OCI-LY1 (cell line): ENCODE measurements at regions not wholly inside any gene's neighbourhood (a gene's known extent, or its start where the extent isn't known, plus 50 kb on each side); places are given as distances from the start of the nearest gene placed in this dataset.

Experiments used
- H2AFZ ChIP-seq: fragments of 200-600 bp; sonication (generic), shearing (Covaris generic); 2 replicates; pipeline ENCODE4 v1.6.0; 2014; ENCODE audit warnings: antibody characterized with exemption, mild to moderate bottlenecking, low read length
- H3F3A ChIP-seq: fragments of 200-600 bp; sonication (generic), shearing (Covaris generic); 2 replicates; pipeline ENCODE4 v1.6.0; 2014; ENCODE audit warnings: mild to moderate bottlenecking, antibody characterized with exemption, low read length, moderate library complexity; ENCODE audit not compliant: insufficient read depth
- H3K27ac ChIP-seq: fragments of 200-600 bp; sonication (generic); 2 replicates; pipeline ENCODE4 v1.5.1; 2014; ENCODE audit warnings: low read length, mixed run types, mild to moderate bottlenecking, low read depth; ENCODE audit not compliant: poor library complexity, severe bottlenecking
- H3K27me3 ChIP-seq: fragments of 200-600 bp; sonication (generic); 2 replicates; pipeline ENCODE4 v1.6.0; 2014; ENCODE audit warnings: antibody characterized with exemption, mild to moderate bottlenecking, low read length, moderate library complexity; ENCODE audit not compliant: insufficient read depth
- H3K36me3 ChIP-seq: fragments of 200-600 bp; sonication (generic); 2 replicates; pipeline ENCODE4 v1.6.1; 2014; ENCODE audit warnings: mild to moderate bottlenecking, antibody characterized with exemption, low read length, moderate library complexity, mixed read lengths; ENCODE audit not compliant: insufficient read depth
- H3K4me1 ChIP-seq: fragments of 200-600 bp; sonication (generic); 2 replicates; pipeline ENCODE4 v1.5.1; 2014; ENCODE audit warnings: mild to moderate bottlenecking, low read length, moderate library complexity; ENCODE audit not compliant: insufficient read depth, severe bottlenecking
- H3K4me2 ChIP-seq: fragments of 200-600 bp; sonication (generic), shearing (Covaris generic); 2 replicates; pipeline ENCODE4 v1.6.1; 2014; ENCODE audit warnings: low read length
- H3K4me3 ChIP-seq: fragments of 200-600 bp; sonication (generic); 2 replicates; pipeline ENCODE4 v1.5.1; 2014; ENCODE audit warnings: low read length, low read depth, mild to moderate bottlenecking, mixed read lengths; ENCODE audit not compliant: poor library complexity, severe bottlenecking
- H3K79me2 ChIP-seq: fragments of 200-600 bp; shearing (Covaris generic); 2 replicates; pipeline ENCODE4 v1.6.1; 2016; ENCODE audit warnings: mixed run types, low read length, mixed read lengths; ENCODE audit not compliant: insufficient read depth
- H3K9ac ChIP-seq: fragments of 200-600 bp; sonication (generic), shearing (Covaris generic); 2 replicates; pipeline ENCODE4 v1.6.1; 2014; ENCODE audit warnings: mild to moderate bottlenecking, low read length, mixed read lengths
- H3K9me2 ChIP-seq: fragments of 200-600 bp; sonication (generic), shearing (Covaris generic); 2 replicates; pipeline ENCODE4 v1.6.1; 2014; ENCODE audit warnings: low read depth, mild to moderate bottlenecking, low read length, mixed read lengths
- H3K9me3 ChIP-seq: fragments of 200-600 bp; shearing (Covaris generic); 2 replicates; pipeline ENCODE4 v1.6.1; 2014; ENCODE audit warnings: low read length, mixed read lengths
- H4K20me1 ChIP-seq: fragments of 200-600 bp; sonication (generic), shearing (Covaris generic); 2 replicates; pipeline ENCODE4 v1.6.0; 2016; ENCODE audit warnings: mild to moderate bottlenecking, low read length; ENCODE audit not compliant: insufficient read depth
- EZH2 ChIP-seq: fragments of 200-600 bp; sonication (generic), shearing (Covaris generic); IDR thresholded peaks from 2 replicates; pipeline ENCODE4 v1.8.0; 2017; ENCODE audit warnings: borderline replicate concordance, mixed run types, mild to moderate bottlenecking, antibody characterized with exemption, low read length, moderate library complexity, mixed read lengths
- TF ChIP-seq, protein P1 (sequence below): fragments of 200-600 bp; sonication (generic), shearing (Covaris generic); IDR thresholded peaks from 2 replicates; pipeline ENCODE4 v1.5.1; 2017; ENCODE audit warnings: mild to moderate bottlenecking, antibody characterized with exemption, low read length, moderate library complexity, mixed read lengths

DNA sequence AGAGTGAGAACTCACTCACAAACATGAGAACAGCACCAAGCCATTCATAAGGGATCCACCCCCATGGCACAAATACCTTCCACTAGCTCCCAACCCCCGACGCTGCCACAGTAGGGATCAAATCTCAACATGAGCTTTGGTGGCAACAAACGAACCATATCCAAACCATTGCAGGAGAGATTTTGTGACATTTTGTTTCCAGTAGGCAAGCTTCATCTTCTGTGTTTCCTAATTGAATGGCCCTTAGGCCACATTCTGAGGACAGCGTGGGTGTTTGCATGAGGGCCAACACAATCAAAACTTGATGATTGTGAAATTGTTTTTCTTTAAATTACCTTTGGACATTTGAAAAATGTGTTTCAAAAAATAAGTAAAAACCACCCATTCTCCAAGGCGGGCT lies 102.6 kb upstream of the LNX1 start:
- no peak overlapping the region for H2AFZ ChIP-seq
- H3K9ac ChIP-seq, result no peak overlapping the region
- no peaks in the 10 kb centered on the region for H3K9me3 ChIP-seq
- no peaks in the 10 kb centered on the region for H3K9me2 ChIP-seq
- H3K27ac ChIP-seq, result no peak overlapping the region
- H3K79me2 ChIP-seq, result no peaks in the 10 kb centered on the region
- H3K4me3 ChIP-seq, result no peak overlapping the region
- no peak for TF ChIP-seq EZH2
- TF ChIP-seq, protein P1, sequence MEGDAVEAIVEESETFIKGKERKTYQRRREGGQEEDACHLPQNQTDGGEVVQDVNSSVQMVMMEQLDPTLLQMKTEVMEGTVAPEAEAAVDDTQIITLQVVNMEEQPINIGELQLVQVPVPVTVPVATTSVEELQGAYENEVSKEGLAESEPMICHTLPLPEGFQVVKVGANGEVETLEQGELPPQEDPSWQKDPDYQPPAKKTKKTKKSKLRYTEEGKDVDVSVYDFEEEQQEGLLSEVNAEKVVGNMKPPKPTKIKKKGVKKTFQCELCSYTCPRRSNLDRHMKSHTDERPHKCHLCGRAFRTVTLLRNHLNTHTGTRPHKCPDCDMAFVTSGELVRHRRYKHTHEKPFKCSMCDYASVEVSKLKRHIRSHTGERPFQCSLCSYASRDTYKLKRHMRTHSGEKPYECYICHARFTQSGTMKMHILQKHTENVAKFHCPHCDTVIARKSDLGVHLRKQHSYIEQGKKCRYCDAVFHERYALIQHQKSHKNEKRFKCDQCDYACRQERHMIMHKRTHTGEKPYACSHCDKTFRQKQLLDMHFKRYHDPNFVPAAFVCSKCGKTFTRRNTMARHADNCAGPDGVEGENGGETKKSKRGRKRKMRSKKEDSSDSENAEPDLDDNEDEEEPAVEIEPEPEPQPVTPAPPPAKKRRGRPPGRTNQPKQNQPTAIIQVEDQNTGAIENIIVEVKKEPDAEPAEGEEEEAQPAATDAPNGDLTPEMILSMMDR, result no peak
- no peaks in the 10 kb centered on the region for H3K27me3 ChIP-seq
- no peaks in the 10 kb centered on the region for H4K20me1 ChIP-seq
- H3K36me3 ChIP-seq, result no peaks in the 10 kb centered on the region
- no peak overlapping the region for H3K4me2 ChIP-seq
- no peaks in the 10 kb centered on the region for H3F3A ChIP-seq
- peaks cover 6% of the 10 kb centered on the region for H3K4me1 ChIP-seq

DNA sequence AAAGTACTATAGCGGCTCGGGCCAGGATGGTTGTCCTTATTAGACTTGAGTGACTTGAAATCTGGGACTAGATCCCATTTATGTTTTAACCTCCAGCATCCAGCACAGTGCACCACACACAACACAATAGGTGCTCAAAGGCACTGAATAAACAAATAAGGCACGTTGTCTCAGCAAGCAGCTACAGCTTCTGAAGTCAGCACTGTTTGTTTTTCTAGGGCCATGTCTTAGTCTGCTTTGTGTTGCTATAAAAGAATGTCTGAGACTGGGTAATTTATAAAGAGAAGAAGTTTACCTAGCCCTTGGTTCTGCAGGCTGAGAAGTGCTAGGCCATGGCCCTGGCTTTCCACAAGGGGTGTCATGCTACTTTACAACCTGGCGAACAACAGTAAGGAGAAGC lies 102.1 kb upstream of the LNX1 start:
- no peak overlapping the region for H3K27ac ChIP-seq
- H3K4me1 ChIP-seq, result peaks cover 9% of the 10 kb centered on the region
- no peak overlapping the region for H3K4me3 ChIP-seq
- H3K79me2 ChIP-seq, result no peaks in the 10 kb centered on the region
- H3K36me3 ChIP-seq, result no peaks in the 10 kb centered on the region
- no peaks in the 10 kb centered on the region for H4K20me1 ChIP-seq
- no peaks in the 10 kb centered on the region for H3F3A ChIP-seq
- H3K9me3 ChIP-seq, result no peaks in the 10 kb centered on the region
- H3K9me2 ChIP-seq, result no peaks in the 10 kb centered on the region
- H3K9ac ChIP-seq, result no peak overlapping the region
- H3K4me2 ChIP-seq, result no peak overlapping the region
- no peak for TF ChIP-seq EZH2
- TF ChIP-seq, protein P1, result no peak
- H2AFZ ChIP-seq, result no peak overlapping the region
- H3K27me3 ChIP-seq, result no peaks in the 10 kb centered on the region

DNA sequence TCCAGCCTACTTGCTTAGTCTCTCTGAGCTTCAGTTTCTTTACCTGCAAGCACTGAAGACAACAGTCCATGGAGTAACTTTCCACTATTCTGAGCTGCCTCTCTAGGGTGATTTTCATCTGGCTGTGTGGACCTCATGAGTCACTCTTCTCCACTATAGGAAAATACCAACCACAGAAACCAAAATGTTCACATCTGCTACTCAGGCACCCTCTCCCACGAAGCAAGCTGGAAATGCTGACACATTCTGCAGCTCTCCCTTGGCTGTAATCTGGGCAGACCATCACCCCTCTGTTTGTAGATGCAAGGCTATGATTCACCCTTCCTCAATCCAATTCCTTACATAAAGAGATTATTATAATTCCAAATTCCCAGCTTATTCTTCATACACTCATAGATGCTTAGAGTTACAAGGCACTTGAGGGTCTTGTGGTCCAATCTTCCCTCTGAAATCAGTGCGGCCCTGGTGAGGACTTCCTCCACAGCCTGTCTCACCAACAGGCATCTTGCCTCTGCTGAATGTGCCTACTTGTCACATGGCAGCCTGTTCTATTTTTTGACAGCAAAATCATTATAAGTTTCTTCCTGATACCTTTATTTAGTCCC lies 97.0 kb upstream of the LNX1 start:
- Histone ChIP-seq H3K4me3 (no peak overlapping the region), H3K4me1 (peaks cover 14% of the 10 kb centered on the region), H3K9me2 (no peaks in the 10 kb centered on the region), H3K4me2 (no peak overlapping the region), H3K36me3 (no peaks in the 10 kb centered on the region), H3K79me2 (no peaks in the 10 kb centered on the region), H4K20me1 (no peaks in the 10 kb centered on the region), H3K9ac (no peak overlapping the region), H3K27ac (no peak overlapping the region), H3F3A (no peaks in the 10 kb centered on the region), H3K27me3 (no peaks in the 10 kb centered on the region), H2AFZ (no peak overlapping the region), H3K9me3 (no peaks in the 10 kb centered on the region)
- no peak for TF ChIP-seq EZH2
- TF ChIP-seq, protein P1, result no peak
